ENCODE measurements at regions not wholly inside any gene's neighbourhood (a gene's known extent, or its start where the extent isn't known, plus 50 kb on each side); places are given as distances from the start of the nearest gene placed in this dataset.

DNA sequence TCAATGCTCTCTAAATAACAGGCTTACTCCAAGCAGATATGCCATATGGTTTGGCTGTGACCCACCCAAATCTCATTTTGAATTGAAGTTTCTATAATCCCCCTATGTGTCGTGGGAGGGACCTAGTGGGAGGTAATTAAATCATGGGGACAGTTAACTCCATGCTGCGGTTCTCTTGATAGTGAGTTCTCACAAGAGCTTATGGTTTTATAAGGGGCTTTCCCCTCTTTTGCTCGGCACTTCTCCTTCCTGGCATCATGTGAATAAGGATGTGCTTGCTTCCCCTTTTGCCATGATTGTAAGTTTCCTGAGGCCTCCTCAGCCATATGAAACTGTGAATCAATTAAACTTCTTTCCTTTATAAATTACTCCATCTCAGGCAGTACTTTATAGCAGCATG, 302.7 kb upstream of the ZC3H15 start:
- TF ChIP-seq CTCF (IDR thresholded peaks at IDR 0.05) (no peak), POLR2AphosphoS5 (IDR thresholded peaks at IDR 0.05) (no peak)
